ENCODE measurements at regions not wholly inside any gene's neighbourhood (a gene's known extent, or its start where the extent isn't known, plus 50 kb on each side); places are given as distances from the start of the nearest gene placed in this dataset.
A peak's percentile ranks its signal among the peaks of the same experiment; 100 is the strongest.

GRCh38 chr12:65537978-65538377, 259.5 kb downstream of the MSRB3 start:
- TF ChIP-seq EGR1 (IDR thresholded peaks at IDR 0.05) (no peak), CREB1 (IDR thresholded peaks at IDR 0.05; ENCODE audit: low read depth) (no peak), YY1 (IDR thresholded peaks at IDR 0.05; ENCODE audit: low read depth) (no peak), REST (IDR thresholded peaks at IDR 0.05; ENCODE audit: low read depth) (no peak), MAX (IDR thresholded peaks at IDR 0.05) (no peak), EP300 (IDR thresholded peaks at IDR 0.05; ENCODE audit: borderline replicate concordance) (no peak), NFIC (IDR thresholded peaks at IDR 0.05) (no peak), CEBPB (IDR thresholded peaks at IDR 0.05) (no peak), USF1 (IDR thresholded peaks at IDR 0.05) (no peak), FOXM1 (IDR thresholded peaks at IDR 0.05; ENCODE audit: borderline replicate concordance, low read depth) (no peak), RAD21 (IDR thresholded peaks at IDR 0.05; ENCODE audit: low read depth) (no peak), TEAD4 (IDR thresholded peaks at IDR 0.05) (no peak), TCF12 (IDR thresholded peaks at IDR 0.05; ENCODE audit: low read depth) (no peak), ZBTB7A (IDR thresholded peaks at IDR 0.05; ENCODE audit: low read depth) (no peak)

- TF ChIP-seq CEBPB (IDR thresholded peaks at IDR 0.05) (no peak), RAD21 (IDR thresholded peaks at IDR 0.05; ENCODE audit: low read depth) (no peak), EGR1 (IDR thresholded peaks at IDR 0.05) (no peak), CREB1 (IDR thresholded peaks at IDR 0.05; ENCODE audit: low read depth) (no peak)
Measured at GRCh38 chr12:65539023-65539422, 260.5 kb downstream of the MSRB3 start.

GRCh38 chr12:65540140-65540539, 261.7 kb downstream of the MSRB3 start:
- TF ChIP-seq MAX (IDR thresholded peaks at IDR 0.05): no peak

GRCh38 chr12:65546528-65546927, 268.0 kb downstream of the MSRB3 start:
- no peak for TF ChIP-seq ZBTB7A (IDR thresholded peaks at IDR 0.05; ENCODE audit: low read depth)
- TF ChIP-seq USF1 (IDR thresholded peaks at IDR 0.05): no peak
- no peak for TF ChIP-seq NFIC (IDR thresholded peaks at IDR 0.05)
- TF ChIP-seq TEAD4 (IDR thresholded peaks at IDR 0.05): no peak
- no peak for TF ChIP-seq FOXM1 (IDR thresholded peaks at IDR 0.05; ENCODE audit: borderline replicate concordance, low read depth)

GRCh38 chr12:65556676-65557437, 267.4 kb upstream of the HMGA2 start:
- TF ChIP-seq RAD21 (IDR thresholded peaks at IDR 0.05; ENCODE audit: low read depth) (peak; percentile 100), CREB1 (IDR thresholded peaks at IDR 0.05; ENCODE audit: low read depth) (no peak), EP300 (IDR thresholded peaks at IDR 0.05; ENCODE audit: borderline replicate concordance) (peak; percentile 39; the same call in 1 of the 2 replicates), TEAD4 (IDR thresholded peaks at IDR 0.05) (peak; percentile 73), USF1 (IDR thresholded peaks at IDR 0.05) (no peak), FOXM1 (IDR thresholded peaks at IDR 0.05; ENCODE audit: borderline replicate concordance, low read depth) (peak; percentile 48; the same call in 1 of the 2 replicates), NFIC (IDR thresholded peaks at IDR 0.05) (peak; percentile 35; the same call in 1 of the 2 replicates), TAF1 (IDR thresholded peaks at IDR 0.05; ENCODE audit: low read depth) (no peak), TCF12 (IDR thresholded peaks at IDR 0.05; ENCODE audit: low read depth) (peak; percentile 62; the same call in 1 of the 2 replicates), MAX (IDR thresholded peaks at IDR 0.05) (peak; percentile 86), ZBTB7A (IDR thresholded peaks at IDR 0.05; ENCODE audit: low read depth) (no peak), EGR1 (IDR thresholded peaks at IDR 0.05) (no peak), REST (IDR thresholded peaks at IDR 0.05; ENCODE audit: low read depth) (no peak), YY1 (IDR thresholded peaks at IDR 0.05; ENCODE audit: low read depth) (peak; percentile 84), CEBPB (IDR thresholded peaks at IDR 0.05) (no peak)

All from Ishikawa (cell line).